ENCODE measurements at regions not wholly inside any gene's neighbourhood (a gene's known extent, or its start where the extent isn't known, plus 50 kb on each side); places are given as distances from the start of the nearest gene placed in this dataset.
"Not testable (repeated sequence)": the region's sequence is repeated elsewhere in the genome, so short reads cannot be mapped to it uniquely, and the experiment has no call there.

GRCh38 chr14:43085819-43086218, 1421.3 kb downstream of the FSCB start:
- no peaks in the 10 kb centered on the region for H3K36me3 ChIP-seq
- TF ChIP-seq CTCF (IDR thresholded peaks at IDR 0.05), result no peak
- peaks cover 0 to 3% (median 0%) of the 10 kb centered on the region in 4 donors for H3K9me3 ChIP-seq
- no peak for DNase-seq
- H3K4me3 ChIP-seq, result no peak overlapping the region
- no peaks in the 10 kb centered on the region for H3K4me1 ChIP-seq
- H3K27me3 ChIP-seq, result no peaks in the 10 kb centered on the region
- H3K27ac ChIP-seq, result no peak overlapping the region

GRCh38 chr14:43067372-43067771, 1439.7 kb downstream of the FSCB start:
- H3K4me3 ChIP-seq, H3K9me3 ChIP-seq, H3K4me1 ChIP-seq, H3K27ac ChIP-seq, H3K27me3 ChIP-seq, H3K36me3 ChIP-seq, DNase-seq: not testable (repeated sequence)

- Histone ChIP-seq H3K27me3 (no peaks in the 10 kb centered on the region), H3K27ac (no peak overlapping the region), H3K9me3 (no peaks in the 10 kb centered on the region), H3K36me3 (no peaks in the 10 kb centered on the region), H3K4me1 (no peaks in the 10 kb centered on the region), H3K4me3 (no peak overlapping the region)
- TF ChIP-seq CTCF (IDR thresholded peaks at IDR 0.05) (no peak), POLR2A (IDR thresholded peaks at IDR 0.05) (no peak)
- no peak for DNase-seq
These were observed 1449.4 kb downstream of the LRFN5 start for GRCh38 chr14:43056106-43056505.

- H3K27ac ChIP-seq, result no peak overlapping the region
- H3K4me1 ChIP-seq, result no peaks in the 10 kb centered on the region
- no peak overlapping the region for H3K4me3 ChIP-seq
- H3K36me3 ChIP-seq, result no peaks in the 10 kb centered on the region
- no peak for DNase-seq
- H3K9me3 ChIP-seq, result no peaks in the 10 kb centered on the region
- H3K27me3 ChIP-seq, result no peaks in the 10 kb centered on the region
- TF ChIP-seq POLR2A (IDR thresholded peaks at IDR 0.05), result no peak
- TF ChIP-seq CTCF (IDR thresholded peaks at IDR 0.05), result no peak
These were observed 1446.2 kb downstream of the LRFN5 start for GRCh38 chr14:43052897-43053296.

- Histone ChIP-seq H3K36me3 (no peaks in the 10 kb centered on the region), H3K27ac (no peak overlapping the region), H3K27me3 (no peaks in the 10 kb centered on the region), H3K9me3 (no peaks in the 10 kb centered on the region), H3K4me1 (no peaks in the 10 kb centered on the region), H3K4me3 (no peak overlapping the region)
- no peak for DNase-seq
- TF ChIP-seq CTCF (IDR thresholded peaks at IDR 0.05) (no peak), POLR2A (IDR thresholded peaks at IDR 0.05) (no peak)
These were observed 1437.2 kb downstream of the LRFN5 start for GRCh38 chr14:43043850-43044249.

GRCh38 chr14:43042408-43042807, 1435.7 kb downstream of the LRFN5 start:
- H3K36me3 ChIP-seq, result no peaks in the 10 kb centered on the region
- TF ChIP-seq CTCF (IDR thresholded peaks at IDR 0.05) (no peak), POLR2A (IDR thresholded peaks at IDR 0.05) (no peak)

More at GRCh38 chr14:43042408-43042807, 1435.7 kb downstream of the LRFN5 start:
- H3K9me3 ChIP-seq, result no peaks in the 10 kb centered on the region
- no peak overlapping the region for H3K27ac ChIP-seq
- no peak overlapping the region for H3K4me3 ChIP-seq
- no peaks in the 10 kb centered on the region for H3K4me1 ChIP-seq
- no peak for DNase-seq
- no peaks in the 10 kb centered on the region for H3K27me3 ChIP-seq
